GM12878 (cell line): ENCODE measurements at regions not wholly inside any gene's neighbourhood (a gene's known extent, or its start where the extent isn't known, plus 50 kb on each side); places are given as distances from the start of the nearest gene placed in this dataset.
A peak's percentile ranks its signal among the peaks of the same experiment; 100 is the strongest.
"Not testable (repeated sequence)": the region's sequence is repeated elsewhere in the genome, so short reads cannot be mapped to it uniquely, and the experiment has no call there.

Experiments
- ATAC-seq: fragments of 200-7000 bp; cut with Tn5 transposase; 3 replicates; pipeline ENCODE4 v1.9.1; 2020; ENCODE audit warnings: mild to moderate bottlenecking, moderate library complexity
- BruUV-seq: library from RNA; stranded (reverse); fragments of 400-500 nt; replicated peaks from 2 replicates; lab custom pipeline; 2021; lab: Mats Ljungman, UMichigan
- CTCF ChIA-PET: fragments of 300-600 bp; sonication (Branson Sonifier 250); formaldehyde crosslinking; extraction: SDS; loops from one replicate; lab custom pipeline; 2021; ENCODE audit warnings: inconsistent platforms; lab: Yijun Ruan, JAX
- POLR2A ChIA-PET: fragments of 350-600 bp; formaldehyde crosslinking; extraction: SDS; loops from one replicate; lab custom pipeline; 2021; ENCODE audit warnings: inconsistent platforms; lab: Charles Lee
- RAD21 ChIA-PET: fragments of 300-600 bp; sonication (Branson Sonifier 250); formaldehyde crosslinking; loops from one replicate; lab custom pipeline; 2023; ENCODE audit warnings: antibody characterized with exemption; ENCODE audit not compliant: unreplicated experiment; lab: Charles Lee
- SMC1A ChIA-PET: fragments of 300-600 bp; sonication (Branson Sonifier 250); formaldehyde crosslinking; loops from one replicate; lab custom pipeline; 2023; ENCODE audit not compliant: unreplicated experiment, uncharacterized antibody; lab: Charles Lee
- DNase-seq: peaks from one replicate; pipeline ENCODE4 v3.0.0-alpha.2; 2011; ENCODE audit warnings: low read depth, low spot score
- FAIRE-seq: peaks from 3 replicates; lab custom pipeline; 2011; peaks lifted over from hg19 to GRCh38; lab: Jason Lieb, UNC
- H2AFZ ChIP-seq: 2 replicates; pipeline ENCODE4 v1.6.0; 2011; ENCODE audit warnings: low read depth, low read length, control low read depth; ENCODE audit not compliant: control insufficient read depth
- H3K27ac ChIP-seq: 2 replicates; pipeline ENCODE4 v1.5.1; 2011; ENCODE audit warnings: control low read depth; ENCODE audit not compliant: control insufficient read depth, insufficient read depth
- H3K27me3 ChIP-seq, 2 experiments: replicated peaks in 1 of 2; 2 replicates each; pipeline versions ENCODE4 v1.6.0 to v1.6.1; 2011; ENCODE audit warnings: low read length in 1 of 2; ENCODE audit not compliant: control insufficient read depth in 2 of 2, insufficient read depth in 2 of 2
- H3K36me3 ChIP-seq, 2 experiments: 2 replicates each; pipeline ENCODE4 v1.5.1; 2011; ENCODE audit warnings: low read length in 1 of 2; ENCODE audit not compliant: control insufficient read depth in 2 of 2, insufficient read depth in 2 of 2
- H3K4me1 ChIP-seq: 2 replicates; pipeline ENCODE4 v1.6.1; 2011; ENCODE audit warnings: mild to moderate bottlenecking, low read length, moderate library complexity, mixed read lengths; ENCODE audit not compliant: control insufficient read depth, insufficient read depth
- H3K4me2 ChIP-seq: 2 replicates; pipeline ENCODE4 v1.6.0; 2011; ENCODE audit warnings: control low read depth; ENCODE audit not compliant: control insufficient read depth, insufficient read depth
- H3K4me3 ChIP-seq: fragments of 200-600 bp; sonication (generic); 2 replicates; pipeline ENCODE4 v1.5.1; 2016
- H3K79me2 ChIP-seq: 2 replicates; pipeline ENCODE4 v1.6.0; 2011; ENCODE audit warnings: low read length; ENCODE audit not compliant: control insufficient read depth, insufficient read depth
- H3K9ac ChIP-seq: 2 replicates; pipeline ENCODE4 v1.8.0; 2011; ENCODE audit warnings: low read length, control low read depth, mixed read lengths; ENCODE audit not compliant: control insufficient read depth, insufficient read depth
- H3K9me3 ChIP-seq: replicated peaks from 3 replicates; pipeline ENCODE4 v1.5.1; 2011; ENCODE audit warnings: mild to moderate bottlenecking, low read length; ENCODE audit not compliant: control insufficient read depth, insufficient read depth
- H4K20me1 ChIP-seq: 2 replicates; pipeline ENCODE4 v1.6.0; 2011; ENCODE audit not compliant: control insufficient read depth, insufficient read depth
- WGBS: methylation state at CpG from one replicate; pipeline ENCODE4 v1.1.6; 2016; ENCODE audit warnings: low lambda C conversion rate; ENCODE audit not compliant: insufficient replicate concordance, insufficient coverage; ENCODE audit errors: missing lambda C conversion rate; 5-methylcytosine and 5-hydroxymethylcytosine counted together
- in situ Hi-C: fragments of 300-500 bp; cut with MboI; formaldehyde crosslinking; loops from 9 replicates; pipeline ENCODE4 v1.14.3; 2018; ENCODE audit warnings: mixed read lengths
- intact Hi-C: fragments of 100-400 bp; cut with micrococcal nuclease; formaldehyde crosslinking; loops from one replicate; pipeline ENCODE4 v1.14.2; 2022; ENCODE audit not compliant: unreplicated experiment

- H3K27me3 ChIP-seq, H3K9me3 ChIP-seq, H3K36me3 ChIP-seq, CTCF ChIA-PET, H3K4me1 ChIP-seq, intact Hi-C loops, DNase-seq, H3K27ac ChIP-seq, H3K4me2 ChIP-seq, FAIRE-seq, H3K9ac ChIP-seq, in situ Hi-C loops, RAD21 ChIA-PET, SMC1A ChIA-PET, BruUV-seq, ATAC-seq, H3K79me2 ChIP-seq, H2AFZ ChIP-seq, H3K4me3 ChIP-seq, H4K20me1 ChIP-seq, POLR2A ChIA-PET: not testable (repeated sequence)
These were observed 88.9 kb downstream of the RPS15A start for GRCh38 chr16:18701239-18701638.

- H3K9ac ChIP-seq, POLR2A ChIA-PET, H3K4me3 ChIP-seq, BruUV-seq, H3K36me3 ChIP-seq, H3K79me2 ChIP-seq, H3K27me3 ChIP-seq, H3K27ac ChIP-seq, DNase-seq, H3K4me2 ChIP-seq, CTCF ChIA-PET, ATAC-seq, H2AFZ ChIP-seq, FAIRE-seq, RAD21 ChIA-PET, SMC1A ChIA-PET, H4K20me1 ChIP-seq, intact Hi-C loops, in situ Hi-C loops, H3K4me1 ChIP-seq, H3K9me3 ChIP-seq: not testable (repeated sequence)
- 18% methylated on average over 5 of the region's 6 CpGs for WGBS
These were observed 94.1 kb downstream of the RPS15A start for GRCh38 chr16:18696029-18696428.

- CTCF ChIA-PET, RAD21 ChIA-PET, POLR2A ChIA-PET, H4K20me1 ChIP-seq, H3K36me3 ChIP-seq, H3K4me2 ChIP-seq, BruUV-seq, H3K27me3 ChIP-seq, intact Hi-C loops, H3K9me3 ChIP-seq, in situ Hi-C loops, H3K4me1 ChIP-seq, SMC1A ChIA-PET, FAIRE-seq, H2AFZ ChIP-seq, H3K27ac ChIP-seq, H3K9ac ChIP-seq, DNase-seq, H3K79me2 ChIP-seq, H3K4me3 ChIP-seq: not testable (repeated sequence)
- no CpG with 5 or more reads among the region's 5 CpGs for WGBS
- ATAC-seq = peak; percentile 88
These were observed 103.8 kb downstream of the RPS15A start for GRCh38 chr16:18686079-18686968.

GRCh38 chr16:18645784-18646183 is 83.9 kb upstream of the NOMO2 start:
- H3K27me3 ChIP-seq, H2AFZ ChIP-seq, H3K4me1 ChIP-seq, CTCF ChIA-PET, POLR2A ChIA-PET, intact Hi-C loops, in situ Hi-C loops, H3K9me3 ChIP-seq, H3K27ac ChIP-seq, H3K4me2 ChIP-seq, H3K36me3 ChIP-seq, BruUV-seq, DNase-seq, RAD21 ChIA-PET, ATAC-seq, H4K20me1 ChIP-seq, FAIRE-seq, SMC1A ChIA-PET, H3K79me2 ChIP-seq, H3K4me3 ChIP-seq, H3K9ac ChIP-seq: not testable (repeated sequence)
- WGBS = 37% methylated on average over 4 of the region's 7 CpGs
